Endothelial cell of umbilical vein (primary cell): ENCODE measurements at regions not wholly inside any gene's neighbourhood (a gene's known extent, or its start where the extent isn't known, plus 50 kb on each side); places are given as distances from the start of the nearest gene placed in this dataset.

ENCODE experiments used
- EZH2 ChIP-seq: IDR thresholded peaks from 2 replicates; pipeline ENCODE4 v1.6.1; 2012; ENCODE audit warnings: borderline replicate concordance, low read depth, mild to moderate bottlenecking, moderate library complexity, low read length, inconsistent platforms; ENCODE audit not compliant: severe bottlenecking
- GATA2 ChIP-seq: IDR thresholded peaks from 2 replicates; pipeline ENCODE4 v1.7.0; 2011; ENCODE audit warnings: low read depth, mild to moderate bottlenecking, moderate library complexity, mixed read lengths, low read length; ENCODE audit not compliant: insufficient read length, insufficient read depth
- JUN ChIP-seq: IDR thresholded peaks from 2 replicates; pipeline ENCODE4 v1.6.1; 2011; ENCODE audit warnings: borderline replicate concordance, low read depth; ENCODE audit not compliant: insufficient read length, insufficient read depth
- MYC ChIP-seq: IDR thresholded peaks from one replicate; pipeline ENCODE4 v1.6.1; 2011; ENCODE audit warnings: mild to moderate bottlenecking, low read depth, low read length
- POLR2A ChIP-seq: IDR thresholded peaks from 2 replicates; pipeline ENCODE4 v1.6.1; 2012; ENCODE audit warnings: low read depth, mild to moderate bottlenecking, control low read depth, low read length
- POLR2AphosphoS5 ChIP-seq: IDR thresholded peaks from 2 replicates; pipeline ENCODE4 v1.6.1; 2012; ENCODE audit warnings: low read depth, mild to moderate bottlenecking, control low read depth, low read length, moderate library complexity; ENCODE audit not compliant: insufficient read depth
- TF ChIP-seq, protein P1 (sequence below), 2 donors: IDR thresholded peaks; 1 replicate in 1 of 2; 2 replicates in 1 of 2; pipeline ENCODE4 v1.5.1; 2011; ENCODE audit warnings: low read length in 2 of 2, mild to moderate bottlenecking in 2 of 2, moderate library complexity in 2 of 2, control low read depth in 1 of 2, inconsistent platforms in 1 of 2, low read depth in 1 of 2; ENCODE audit not compliant: insufficient read depth in 1 of 2; ENCODE audit errors: extremely low read depth in 1 of 2
- TF ChIP-seq, protein P2 (sequence below): IDR thresholded peaks from 2 replicates; pipeline ENCODE4 v1.6.1; 2011; ENCODE audit not compliant: insufficient read depth, insufficient read length

DNA sequence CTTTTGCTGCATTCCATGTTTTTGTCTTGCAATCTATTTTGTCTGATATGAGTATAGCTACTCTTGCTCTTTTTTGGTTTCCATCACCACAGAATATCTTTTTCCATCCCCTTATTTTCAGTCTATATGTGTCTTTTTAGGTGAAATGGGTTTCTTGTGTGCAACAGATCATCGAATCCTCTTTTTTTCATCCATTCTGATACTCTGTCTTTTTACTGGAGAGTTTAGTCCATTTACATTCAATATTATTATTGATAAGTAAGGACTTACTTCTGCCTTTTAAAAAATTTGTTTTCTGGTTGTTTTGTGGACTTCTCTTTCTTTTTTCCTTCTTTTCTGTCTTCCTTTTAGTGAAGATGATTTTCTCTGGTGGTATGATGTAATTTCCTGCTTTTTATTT lies 64.6 kb upstream of the CD55 start:
- TF ChIP-seq, protein P1, sequence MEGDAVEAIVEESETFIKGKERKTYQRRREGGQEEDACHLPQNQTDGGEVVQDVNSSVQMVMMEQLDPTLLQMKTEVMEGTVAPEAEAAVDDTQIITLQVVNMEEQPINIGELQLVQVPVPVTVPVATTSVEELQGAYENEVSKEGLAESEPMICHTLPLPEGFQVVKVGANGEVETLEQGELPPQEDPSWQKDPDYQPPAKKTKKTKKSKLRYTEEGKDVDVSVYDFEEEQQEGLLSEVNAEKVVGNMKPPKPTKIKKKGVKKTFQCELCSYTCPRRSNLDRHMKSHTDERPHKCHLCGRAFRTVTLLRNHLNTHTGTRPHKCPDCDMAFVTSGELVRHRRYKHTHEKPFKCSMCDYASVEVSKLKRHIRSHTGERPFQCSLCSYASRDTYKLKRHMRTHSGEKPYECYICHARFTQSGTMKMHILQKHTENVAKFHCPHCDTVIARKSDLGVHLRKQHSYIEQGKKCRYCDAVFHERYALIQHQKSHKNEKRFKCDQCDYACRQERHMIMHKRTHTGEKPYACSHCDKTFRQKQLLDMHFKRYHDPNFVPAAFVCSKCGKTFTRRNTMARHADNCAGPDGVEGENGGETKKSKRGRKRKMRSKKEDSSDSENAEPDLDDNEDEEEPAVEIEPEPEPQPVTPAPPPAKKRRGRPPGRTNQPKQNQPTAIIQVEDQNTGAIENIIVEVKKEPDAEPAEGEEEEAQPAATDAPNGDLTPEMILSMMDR (IDR thresholded peaks at IDR 0.05; ENCODE audit: extremely low read depth in 1 of 2, insufficient read depth in 1 of 2, low read depth in 1 of 2, low read length in 2 of 2): no peak
- no peak for TF ChIP-seq EZH2
- no peak for TF ChIP-seq POLR2A
- no peak for TF ChIP-seq POLR2AphosphoS5
- TF ChIP-seq JUN: no peak
- TF ChIP-seq MYC: no peak
- TF ChIP-seq, protein P2, sequence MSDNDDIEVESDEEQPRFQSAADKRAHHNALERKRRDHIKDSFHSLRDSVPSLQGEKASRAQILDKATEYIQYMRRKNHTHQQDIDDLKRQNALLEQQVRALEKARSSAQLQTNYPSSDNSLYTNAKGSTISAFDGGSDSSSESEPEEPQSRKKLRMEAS: no peak
- TF ChIP-seq GATA2: no peak
